ENCODE measurements at regions not wholly inside any gene's neighbourhood (a gene's known extent, or its start where the extent isn't known, plus 50 kb on each side); places are given as distances from the start of the nearest gene placed in this dataset.
"Not testable (repeated sequence)": the region's sequence is repeated elsewhere in the genome, so short reads cannot be mapped to it uniquely, and the experiment has no call there.

DNA sequence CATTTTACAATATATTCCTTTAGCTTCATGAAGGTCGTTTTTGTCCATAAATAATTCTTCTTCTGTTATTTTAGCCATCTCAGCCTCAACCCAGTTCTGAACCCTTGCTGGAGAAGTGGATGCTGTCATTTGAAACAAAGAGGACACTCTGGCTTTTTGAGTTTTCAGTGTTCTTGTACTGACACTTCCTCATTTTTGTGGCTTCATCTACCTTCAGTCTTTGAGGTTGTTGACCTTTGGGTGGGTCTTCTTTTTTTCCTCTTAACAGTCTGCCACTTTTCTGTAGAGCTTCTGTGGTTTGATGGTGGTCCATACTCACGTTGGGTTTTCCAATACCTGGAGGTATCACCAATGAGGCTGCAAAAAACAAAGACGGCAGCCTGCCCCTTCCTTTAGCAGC is 650.9 kb downstream of the PDCD6IP start:
- no peaks in the 10 kb centered on the region for H3K27me3 ChIP-seq (replicated peaks)
- H3K4me1 ChIP-seq (replicated peaks): no peaks in the 10 kb centered on the region
- no peak for DNase-seq (ENCODE audit: low read depth in 1 of 2, low spot score in 2 of 2)
- no peaks in the 10 kb centered on the region for H3K36me3 ChIP-seq
- 0 out of 2 replicates have a peak, but pooled peaks cover under 1% of the 10 kb centered on the region for H3K9me3 ChIP-seq (replicated peaks)
- H3K27ac ChIP-seq: no peak overlapping the region
- no peak overlapping the region for H3K4me3 ChIP-seq

DNA sequence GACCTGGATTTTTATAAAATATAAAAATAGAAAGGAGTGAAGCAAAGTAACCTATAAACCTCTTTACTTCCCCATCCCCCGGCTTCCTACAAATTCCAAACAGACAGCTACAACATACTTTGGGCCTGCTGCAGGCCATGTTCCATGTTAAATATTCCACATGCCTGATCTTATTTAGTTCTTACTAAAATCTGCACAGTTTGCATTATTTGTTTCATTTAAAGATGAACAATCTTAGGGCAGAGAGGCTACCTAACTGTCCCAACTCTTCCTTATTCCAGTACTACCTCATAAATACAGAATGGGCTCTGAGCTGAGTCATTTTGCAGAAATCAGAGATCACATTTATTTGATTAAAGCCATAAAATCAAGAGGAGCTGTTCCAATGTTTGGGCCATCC is 665.0 kb downstream of the PDCD6IP start:
- no peak for DNase-seq (ENCODE audit: low read depth in 1 of 2, low spot score in 2 of 2)
- no peaks in the 10 kb centered on the region for H3K9me3 ChIP-seq (replicated peaks)
- no peak overlapping the region for H3K27ac ChIP-seq
- H3K4me3 ChIP-seq: no peak overlapping the region
- no peaks in the 10 kb centered on the region for H3K27me3 ChIP-seq (replicated peaks)
- no peaks in the 10 kb centered on the region for H3K4me1 ChIP-seq (replicated peaks)
- H3K36me3 ChIP-seq: no peaks in the 10 kb centered on the region

DNA sequence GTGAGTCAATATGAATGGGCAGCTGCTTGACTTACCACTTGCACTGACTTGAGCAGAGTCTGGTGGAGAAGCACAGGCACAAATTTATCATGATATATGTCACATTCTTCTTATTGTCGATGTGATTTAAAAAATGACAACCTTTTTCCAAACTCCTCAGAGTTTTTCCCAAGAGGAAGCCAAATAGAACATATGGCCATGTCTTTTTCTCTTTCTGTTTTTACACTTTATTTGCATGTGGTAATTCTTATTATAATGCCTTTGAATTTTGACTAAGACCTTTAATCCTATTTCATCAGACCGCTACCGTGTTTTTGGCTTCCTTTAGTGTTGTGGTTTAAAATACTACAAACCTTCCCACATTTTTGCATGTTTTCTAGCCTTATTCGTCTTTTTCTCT is 666.2 kb downstream of the PDCD6IP start:
- no peak overlapping the region for H3K27ac ChIP-seq
- H3K36me3 ChIP-seq: no peaks in the 10 kb centered on the region
- no peaks in the 10 kb centered on the region for H3K4me1 ChIP-seq (replicated peaks)
- H3K9me3 ChIP-seq (replicated peaks): no peaks in the 10 kb centered on the region
- H3K4me3 ChIP-seq: no peak overlapping the region
- DNase-seq (ENCODE audit: low read depth in 1 of 2, low spot score in 2 of 2): no peak
- H3K27me3 ChIP-seq (replicated peaks): no peaks in the 10 kb centered on the region

DNA sequence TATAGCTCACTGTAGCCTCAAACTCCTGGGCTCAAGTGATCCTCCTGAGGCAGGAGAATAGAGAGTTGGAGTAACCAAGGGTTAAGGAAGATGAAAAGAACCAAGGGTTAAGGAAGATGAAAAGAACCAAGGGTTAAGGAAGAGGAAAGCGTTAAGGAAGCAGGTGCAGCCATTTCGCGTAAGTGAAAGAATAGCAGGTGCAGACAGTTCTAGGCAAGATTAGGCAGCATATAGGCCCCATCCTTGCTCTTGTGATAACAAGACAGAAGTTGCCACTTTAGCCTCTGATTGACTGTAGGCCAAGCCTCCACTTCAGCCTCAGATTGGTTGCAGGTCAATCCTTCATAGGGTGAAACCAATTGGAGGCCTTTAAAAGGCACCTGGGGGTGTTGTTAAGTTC is 677.4 kb downstream of the PDCD6IP start:
- no peak for DNase-seq (ENCODE audit: low read depth in 1 of 2, low spot score in 2 of 2)
- Histone ChIP-seq H3K36me3 (no peaks in the 10 kb centered on the region), H3K4me3 (no peak overlapping the region), H3K27ac (no peak overlapping the region), H3K9me3 (replicated peaks) (no peaks in the 10 kb centered on the region), H3K4me1 (replicated peaks) (no peaks in the 10 kb centered on the region), H3K27me3 (replicated peaks) (no peaks in the 10 kb centered on the region)

DNA sequence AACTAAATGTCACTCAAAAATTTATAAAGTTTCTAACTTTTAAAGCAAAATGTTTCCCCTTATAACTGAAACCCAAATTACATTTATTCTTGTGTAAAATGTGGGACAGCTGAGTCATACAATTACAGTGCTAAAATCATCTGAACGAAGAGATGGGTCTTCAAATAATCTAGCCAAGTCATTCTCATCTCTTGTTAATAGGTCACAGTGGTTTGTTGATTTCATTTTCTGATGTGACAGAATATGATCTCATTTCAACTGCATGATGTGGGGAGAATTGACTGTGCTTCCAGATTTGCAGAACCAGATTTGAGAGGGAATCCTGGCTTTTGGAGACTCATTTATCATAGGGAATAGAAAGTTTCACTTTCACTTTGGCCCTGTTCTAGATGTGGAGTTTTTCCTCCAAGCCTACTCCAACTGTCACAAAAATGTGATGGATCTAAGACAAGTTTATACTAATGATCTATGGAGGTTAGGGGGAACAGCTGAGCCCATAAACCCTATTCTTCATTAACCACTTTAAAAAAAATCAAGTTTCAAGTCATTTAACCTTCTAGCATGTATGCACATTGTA is 685.0 kb downstream of the PDCD6IP start:
- Histone ChIP-seq H3K27ac (no peak overlapping the region), H3K36me3 (no peaks in the 10 kb centered on the region), H3K27me3 (replicated peaks) (no peaks in the 10 kb centered on the region), H3K9me3 (replicated peaks) (0 out of 2 replicates have a peak, but pooled peaks cover 2% of the 10 kb centered on the region), H3K4me1 (replicated peaks) (no peaks in the 10 kb centered on the region), H3K4me3 (no peak overlapping the region)
- DNase-seq (ENCODE audit: low read depth in 1 of 2, low spot score in 2 of 2): no peak

DNA sequence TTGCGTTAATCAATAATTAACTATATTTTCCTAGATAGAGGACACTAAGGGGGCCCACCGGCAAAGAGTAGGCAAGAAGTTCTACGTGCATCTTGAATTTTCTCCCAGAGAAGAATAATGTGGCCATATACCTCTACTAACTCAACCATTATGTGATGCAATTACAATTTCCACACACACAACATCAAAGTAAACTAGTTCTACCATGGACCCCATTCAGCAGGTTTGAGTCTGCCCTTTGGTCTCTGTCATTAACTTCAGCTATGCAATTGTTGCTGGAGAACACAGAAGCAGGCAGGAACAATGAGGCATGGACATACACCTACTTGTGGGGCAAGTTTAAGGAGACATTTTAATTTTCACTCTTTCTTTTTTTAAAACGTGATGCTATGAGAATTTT is 705.9 kb downstream of the PDCD6IP start:
- Histone ChIP-seq H3K9me3 (replicated peaks) (no peaks in the 10 kb centered on the region), H3K27me3 (replicated peaks) (no peaks in the 10 kb centered on the region), H3K27ac (no peak overlapping the region), H3K4me3 (no peak overlapping the region), H3K4me1 (replicated peaks) (no peaks in the 10 kb centered on the region), H3K36me3 (no peaks in the 10 kb centered on the region)
- no peak for DNase-seq (ENCODE audit: low read depth in 1 of 2, low spot score in 2 of 2)

DNA sequence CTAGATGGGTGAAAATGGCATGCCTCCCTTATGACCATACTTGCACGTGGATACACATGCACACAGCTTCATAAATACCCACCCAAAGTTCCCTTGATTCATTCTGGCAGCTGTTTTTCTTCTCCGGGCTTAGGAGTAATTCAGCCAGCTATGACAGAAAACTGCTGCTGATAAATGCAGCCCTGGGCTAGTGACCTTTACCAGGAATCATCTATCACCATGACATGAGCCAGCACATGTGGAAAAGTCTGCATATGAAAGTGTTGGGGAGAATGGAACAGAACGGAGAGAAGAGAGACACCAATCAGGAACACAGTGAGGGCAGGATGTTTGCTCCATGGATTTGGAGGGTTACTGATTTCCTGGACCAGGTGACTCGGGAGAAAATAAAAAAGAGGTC is 706.3 kb downstream of the PDCD6IP start:
- no peaks in the 10 kb centered on the region for H3K4me1 ChIP-seq (replicated peaks)
- no peaks in the 10 kb centered on the region for H3K9me3 ChIP-seq (replicated peaks)
- no peaks in the 10 kb centered on the region for H3K36me3 ChIP-seq
- no peak overlapping the region for H3K27ac ChIP-seq
- no peak for DNase-seq (ENCODE audit: low read depth in 1 of 2, low spot score in 2 of 2)
- H3K27me3 ChIP-seq (replicated peaks): no peaks in the 10 kb centered on the region
- H3K4me3 ChIP-seq: no peak overlapping the region

DNA sequence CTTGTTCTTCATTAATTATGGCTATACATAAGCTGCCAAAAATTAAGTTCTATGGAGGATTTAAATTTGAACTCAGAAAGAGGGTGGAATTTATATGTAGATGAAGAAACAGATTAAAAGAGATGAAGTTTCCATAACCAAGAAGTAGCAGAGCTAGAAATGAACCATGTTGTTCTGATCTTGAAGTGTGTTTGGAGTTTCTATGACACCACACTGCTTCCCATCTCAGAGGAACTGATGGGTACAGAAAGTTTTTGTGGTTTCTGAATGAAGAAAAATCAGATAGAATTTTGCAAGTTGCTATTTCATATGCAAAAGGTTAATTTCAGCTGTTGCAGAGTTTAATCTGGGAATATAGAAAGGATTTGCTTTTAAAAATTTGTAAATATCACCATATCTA is 710.3 kb downstream of the PDCD6IP start:
- H3K27ac ChIP-seq: no peak overlapping the region

DNA sequence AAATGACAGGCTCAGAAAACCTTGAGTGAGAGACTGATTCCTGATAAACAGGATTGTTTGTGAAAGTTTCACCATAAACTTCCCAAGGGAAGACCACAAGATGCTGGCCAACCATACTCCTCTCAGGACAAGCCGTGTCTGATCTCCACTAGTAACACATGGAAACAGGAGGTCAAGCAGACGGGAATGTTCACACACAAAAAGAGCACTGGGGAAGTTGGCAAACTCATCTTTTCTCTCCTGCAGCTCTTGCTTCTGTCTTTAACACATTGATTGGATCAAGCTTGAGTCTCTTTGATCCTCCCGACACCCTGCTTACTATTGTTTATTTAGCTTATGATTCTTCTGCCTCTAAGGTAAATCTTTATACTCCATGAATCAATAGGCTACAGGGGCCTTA is 713.5 kb downstream of the PDCD6IP start:
- Histone ChIP-seq H3K9me3 (replicated peaks) (no peaks in the 10 kb centered on the region), H3K4me3 (no peak overlapping the region), H3K27me3 (replicated peaks) (no peaks in the 10 kb centered on the region), H3K4me1 (replicated peaks) (no peaks in the 10 kb centered on the region), H3K36me3 (no peaks in the 10 kb centered on the region), H3K27ac (no peak overlapping the region)
- no peak for DNase-seq (ENCODE audit: low read depth in 1 of 2, low spot score in 2 of 2)

More for the DNA sequence above, 710.3 kb downstream of the PDCD6IP start:
- Histone ChIP-seq H3K27me3 (replicated peaks) (no peaks in the 10 kb centered on the region), H3K36me3 (no peaks in the 10 kb centered on the region), H3K4me1 (replicated peaks) (no peaks in the 10 kb centered on the region), H3K9me3 (replicated peaks) (no peaks in the 10 kb centered on the region), H3K4me3 (no peak overlapping the region)
- no peak for DNase-seq (ENCODE audit: low read depth in 1 of 2, low spot score in 2 of 2)

DNA sequence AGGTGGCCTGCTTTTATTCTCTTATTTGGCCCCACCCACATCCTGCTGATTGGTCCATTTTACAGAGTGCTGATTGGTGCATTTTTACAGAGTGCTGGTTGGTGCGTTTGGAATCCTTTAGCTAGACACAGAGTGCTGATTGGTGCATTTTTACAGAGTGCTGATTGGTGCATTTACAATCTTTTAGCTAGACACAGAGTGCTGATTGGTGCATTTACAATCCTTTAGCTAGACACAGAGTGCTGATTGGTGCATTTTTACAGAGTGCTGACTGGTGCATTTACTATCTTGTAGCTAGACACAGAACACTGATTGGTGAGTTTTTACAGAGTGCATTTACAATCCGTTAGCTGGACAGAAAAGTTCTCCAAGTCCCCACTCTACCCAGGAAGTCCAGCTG is 720.6 kb downstream of the PDCD6IP start:
- not testable (repeated sequence) for H3K27me3 ChIP-seq (replicated peaks); H3K27ac ChIP-seq; H3K9me3 ChIP-seq (replicated peaks)

DNA sequence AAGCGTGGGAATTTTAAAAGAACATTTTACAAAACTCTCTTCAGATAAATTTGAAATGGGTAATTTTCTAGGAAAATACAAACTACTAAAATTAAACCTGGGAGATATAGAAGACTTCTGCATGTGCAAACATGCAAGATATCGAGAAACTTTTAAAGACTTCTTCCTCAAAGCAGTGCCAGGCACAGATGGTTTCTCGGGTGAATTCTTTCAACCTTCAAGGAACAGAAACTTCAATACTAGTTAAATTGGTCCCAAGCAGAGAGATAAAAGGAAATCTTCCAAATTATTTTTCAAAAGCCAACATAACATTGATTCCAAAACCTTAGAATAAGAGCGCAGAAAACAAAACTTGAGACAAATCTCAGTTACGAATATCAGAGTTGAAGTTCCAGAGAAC is 732.7 kb downstream of the PDCD6IP start:
- Histone ChIP-seq H3K36me3 (no peaks in the 10 kb centered on the region), H3K27me3 (replicated peaks) (no peaks in the 10 kb centered on the region), H3K4me1 (replicated peaks) (no peaks in the 10 kb centered on the region), H3K9me3 (replicated peaks) (no peaks in the 10 kb centered on the region), H3K27ac (no peak overlapping the region), H3K4me3 (no peak overlapping the region)
- DNase-seq (ENCODE audit: low read depth in 1 of 2, low spot score in 2 of 2): no peak

More for the DNA sequence above, 720.6 kb downstream of the PDCD6IP start:
- DNase-seq (ENCODE audit: low read depth in 1 of 2, low spot score in 2 of 2); H3K4me3 ChIP-seq; H3K4me1 ChIP-seq (replicated peaks); H3K36me3 ChIP-seq: not testable (repeated sequence)

DNA sequence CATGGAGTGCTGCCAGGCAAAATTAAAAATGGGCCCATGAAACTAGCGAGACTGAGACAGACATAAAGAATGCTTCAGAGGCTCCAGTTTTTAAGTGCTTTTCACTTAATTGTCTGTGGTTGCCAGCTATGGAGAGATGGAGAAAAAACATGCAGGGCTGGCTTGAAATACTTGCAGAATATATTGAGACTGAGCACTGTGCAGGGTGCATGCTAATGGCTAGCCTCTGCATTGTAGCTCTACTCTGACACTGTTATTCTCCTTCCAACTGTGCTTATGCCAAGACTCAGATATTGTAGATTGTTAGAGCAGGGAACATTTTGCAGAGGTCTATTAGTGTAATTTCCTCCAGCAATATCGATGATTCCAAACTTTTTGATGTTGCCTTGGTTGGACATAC is 735.0 kb downstream of the PDCD6IP start:
- no peaks in the 10 kb centered on the region for H3K36me3 ChIP-seq
- no peak for DNase-seq (ENCODE audit: low read depth in 1 of 2, low spot score in 2 of 2)
- H3K4me3 ChIP-seq: no peak overlapping the region
- H3K9me3 ChIP-seq (replicated peaks): no peaks in the 10 kb centered on the region
- no peak overlapping the region for H3K27ac ChIP-seq
- H3K27me3 ChIP-seq (replicated peaks): no peaks in the 10 kb centered on the region
- H3K4me1 ChIP-seq (replicated peaks): no peaks in the 10 kb centered on the region

DNA sequence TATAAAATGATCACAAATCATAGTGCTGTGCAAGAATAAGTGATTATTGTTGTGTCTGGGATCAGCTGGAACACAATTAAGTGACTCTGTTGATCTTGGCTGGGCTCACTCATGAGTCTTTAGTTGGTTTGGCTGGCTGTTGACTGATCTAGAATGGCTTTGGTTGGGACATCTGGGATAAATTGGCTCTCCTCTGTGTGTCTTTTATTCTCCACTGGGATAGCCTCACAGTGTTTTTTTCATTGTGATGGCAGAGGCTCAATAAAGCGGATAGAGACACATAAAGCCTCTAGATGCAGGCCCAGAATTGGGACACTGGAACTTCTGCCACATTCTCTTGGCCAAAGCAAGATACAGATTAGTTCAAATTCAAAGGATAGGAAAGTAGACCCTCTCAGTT is 735.6 kb downstream of the PDCD6IP start:
- H3K4me3 ChIP-seq: no peak overlapping the region
- H3K36me3 ChIP-seq: no peaks in the 10 kb centered on the region
- no peaks in the 10 kb centered on the region for H3K4me1 ChIP-seq (replicated peaks)
- H3K27me3 ChIP-seq (replicated peaks): no peaks in the 10 kb centered on the region
- no peak for DNase-seq (ENCODE audit: low read depth in 1 of 2, low spot score in 2 of 2)
- no peaks in the 10 kb centered on the region for H3K9me3 ChIP-seq (replicated peaks)
- no peak overlapping the region for H3K27ac ChIP-seq

DNA sequence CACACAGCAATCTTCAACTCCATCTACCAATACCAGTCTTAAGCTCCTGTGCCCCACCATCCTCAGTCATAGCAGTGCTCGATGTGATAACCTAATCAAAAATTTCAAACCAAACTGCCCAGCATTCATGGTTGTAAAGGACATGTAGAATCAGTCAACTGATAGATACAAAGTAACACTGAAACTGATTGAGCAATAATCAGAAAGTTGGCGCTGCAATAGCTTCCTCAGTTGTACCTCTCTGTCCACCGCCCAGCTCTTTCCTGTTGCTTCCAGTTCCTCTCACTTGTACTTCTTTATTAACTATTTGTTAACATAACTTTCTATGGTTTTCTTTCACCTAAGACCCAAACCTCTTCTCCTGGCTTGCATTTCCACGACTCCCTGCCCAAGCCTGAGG is 745.7 kb downstream of the PDCD6IP start:
- no peaks in the 10 kb centered on the region for H3K36me3 ChIP-seq
- H3K9me3 ChIP-seq (replicated peaks): no peaks in the 10 kb centered on the region; the same call in 1 of the 2 replicates
- H3K4me1 ChIP-seq (replicated peaks): no peaks in the 10 kb centered on the region
- DNase-seq (ENCODE audit: low read depth in 1 of 2, low spot score in 2 of 2): no peak
- H3K27ac ChIP-seq: no peak overlapping the region
- no peak overlapping the region for H3K4me3 ChIP-seq
- no peaks in the 10 kb centered on the region for H3K27me3 ChIP-seq (replicated peaks)

DNA sequence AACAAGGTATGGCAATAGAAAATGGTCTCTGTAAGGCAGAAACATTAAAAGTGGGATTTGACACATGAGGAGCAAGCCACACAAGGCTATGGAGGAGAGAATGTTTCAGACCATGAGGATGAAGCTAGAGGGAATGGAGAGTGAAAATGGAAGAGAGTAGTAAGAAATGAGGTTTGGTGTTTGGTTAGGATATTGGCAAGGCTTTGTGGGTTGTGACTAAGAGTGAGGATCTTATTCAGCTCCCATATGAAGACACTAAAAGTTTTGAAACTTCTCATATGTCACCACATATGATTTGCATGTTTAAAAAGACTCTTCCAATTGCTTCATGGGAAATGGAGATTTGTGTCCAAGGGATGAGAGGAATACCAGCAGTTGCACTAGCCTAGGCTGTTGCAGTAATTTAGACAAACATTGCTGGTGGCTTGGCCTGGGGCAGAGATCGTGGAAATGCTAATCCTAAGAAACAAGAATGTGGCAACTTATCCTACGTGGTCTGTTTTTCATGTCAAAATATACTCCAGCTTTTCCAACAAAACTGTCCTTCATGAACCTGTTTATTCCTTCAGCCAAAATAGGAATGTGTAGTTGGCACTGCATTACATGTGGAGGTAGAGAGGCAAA is 749.0 kb downstream of the PDCD6IP start:
- H3K27me3 ChIP-seq (replicated peaks): no peaks in the 10 kb centered on the region
- H3K4me1 ChIP-seq (replicated peaks): no peaks in the 10 kb centered on the region
- no peak for DNase-seq (ENCODE audit: low read depth in 1 of 2, low spot score in 2 of 2)
- no peaks in the 10 kb centered on the region; the same call in 1 of the 2 replicates for H3K9me3 ChIP-seq (replicated peaks)
- H3K36me3 ChIP-seq: no peaks in the 10 kb centered on the region
- H3K4me3 ChIP-seq: no peak overlapping the region
- H3K27ac ChIP-seq: no peak overlapping the region
